ENCODE measurements at regions not wholly inside any gene's neighbourhood (a gene's known extent, or its start where the extent isn't known, plus 50 kb on each side); places are given as distances from the start of the nearest gene placed in this dataset.
"Not testable (repeated sequence)": the region's sequence is repeated elsewhere in the genome, so short reads cannot be mapped to it uniquely, and the experiment has no call there.

DNA sequence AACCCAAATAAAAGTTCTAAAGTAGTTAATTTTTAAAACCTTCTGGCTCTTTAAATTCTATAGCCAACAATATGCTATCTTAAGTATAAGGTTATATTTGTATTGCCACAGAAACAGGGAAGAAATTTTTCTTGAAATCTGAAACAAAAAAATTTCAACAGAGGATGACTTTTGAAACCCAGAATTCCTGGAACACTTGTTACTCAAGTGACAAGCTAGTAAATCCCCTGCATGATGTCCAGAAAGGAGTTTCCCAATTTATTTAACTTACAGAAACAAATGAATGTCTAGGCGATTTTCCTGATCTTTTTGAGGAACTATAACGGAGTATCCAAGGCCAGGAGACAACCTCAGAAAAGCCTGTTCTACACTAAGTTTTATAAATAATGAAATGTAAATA, 69.6 kb downstream of the SLC41A2 start:
- intact Hi-C loops (cut with DNase I), result no loop called here
- Histone ChIP-seq H3K27ac (no peak overlapping the region), H3K36me3 (no peaks in the 10 kb centered on the region), H3K27me3 (no peaks in the 10 kb centered on the region), H3K4me3 (no peak overlapping the region), H3K9me3 (no peaks in the 10 kb centered on the region), H3K4me1 (peaks cover 27 to 36% (median 29%) of the 10 kb centered on the region in 3 donors)
- DNase-seq (no peak), ATAC-seq (no peak), FAIRE-seq (no peak)
- WGBS, 2 donors, result 34 to 40% methylated on average over 2 of the region's 2 CpGs
- TF ChIP-seq CTCF (IDR thresholded peaks at IDR 0.05), result no peak

DNA sequence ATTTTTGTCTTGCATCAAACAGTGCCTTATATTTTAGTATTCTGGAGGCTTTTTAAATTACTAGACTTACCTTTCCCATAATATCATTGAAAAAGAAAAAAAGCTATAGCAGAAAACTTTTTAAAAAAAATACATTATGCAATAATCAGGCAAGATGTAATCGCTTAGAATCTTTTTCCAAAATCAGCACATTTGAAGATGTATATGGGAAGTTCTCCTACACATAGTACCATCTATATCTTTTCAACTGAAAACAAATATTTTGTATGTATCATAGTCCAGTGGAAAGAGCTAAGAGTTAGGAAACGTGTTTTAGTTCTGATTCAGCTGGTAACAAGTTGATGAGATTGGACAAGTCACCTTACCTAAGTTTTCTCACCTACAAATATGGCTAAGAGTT, 70.6 kb downstream of the SLC41A2 start:
- H3K27me3 ChIP-seq, result no peaks in the 10 kb centered on the region
- peaks cover 27 to 36% (median 29%) of the 10 kb centered on the region in 3 donors for H3K4me1 ChIP-seq
- DNase-seq (no peak), ATAC-seq (peak in 1 of 4 donors; percentile 28), FAIRE-seq (no peak)
- H3K36me3 ChIP-seq, result no peaks in the 10 kb centered on the region
- 63 to 69% methylated on average over 2 of the region's 2 CpGs for WGBS, 2 donors
- H3K27ac ChIP-seq, result no peak overlapping the region
- intact Hi-C loops (cut with DNase I), result no loop called here
- no peak overlapping the region for H3K4me3 ChIP-seq
- H3K9me3 ChIP-seq, result no peaks in the 10 kb centered on the region
- TF ChIP-seq CTCF (IDR thresholded peaks at IDR 0.05), result no peak

DNA sequence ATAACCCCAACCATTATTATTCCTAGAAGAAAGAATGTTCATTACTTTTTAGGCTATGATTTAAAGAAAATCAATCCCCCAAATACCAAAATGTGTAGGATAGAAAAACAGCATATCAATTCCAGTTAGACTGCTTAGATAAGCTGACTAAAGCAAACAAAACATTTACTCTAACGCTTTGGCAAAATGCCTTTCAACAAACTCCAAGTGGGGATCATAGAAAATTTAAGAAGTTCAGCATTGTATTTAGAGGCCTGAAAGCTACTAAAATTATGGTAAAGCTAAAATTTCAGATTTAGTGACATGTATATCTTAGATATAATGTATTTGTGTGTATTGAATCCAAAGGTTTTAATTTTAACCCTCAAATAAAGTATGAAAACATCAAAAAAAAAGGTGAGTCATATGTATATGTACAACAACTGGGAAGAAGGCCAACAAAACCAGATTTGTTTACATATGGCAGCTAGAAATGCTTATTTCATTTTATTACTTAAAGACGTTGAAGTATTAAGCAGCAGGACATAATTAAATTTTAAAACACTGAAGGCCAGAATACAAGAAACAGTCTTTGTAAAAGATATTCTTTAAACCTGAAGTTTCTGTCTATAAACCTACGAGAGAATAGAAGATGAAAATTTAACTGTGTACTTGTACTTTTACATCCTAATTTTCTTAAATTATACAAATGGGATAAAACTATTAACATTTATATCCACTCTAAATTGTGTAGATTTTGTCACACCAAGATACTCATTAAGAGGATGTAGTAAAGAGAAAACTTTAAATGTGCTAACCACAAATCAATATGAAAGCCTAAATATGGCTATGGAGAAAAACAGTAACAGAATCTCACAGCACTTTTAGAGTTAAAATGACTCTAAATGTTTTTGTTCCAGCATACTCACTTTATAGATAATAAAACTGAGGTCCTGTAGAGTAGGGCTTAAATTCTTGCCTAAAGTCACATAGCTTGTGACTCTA, 71.4 kb downstream of the SLC41A2 start:
- intact Hi-C loops (cut with DNase I), result no loop called here
- Histone ChIP-seq H3K9me3 (no peaks in the 10 kb centered on the region), H3K27me3 (no peaks in the 10 kb centered on the region), H3K36me3 (no peaks in the 10 kb centered on the region), H3K4me3 (no peak overlapping the region), H3K27ac (peak overlapping the region in 1 of 4 donors; percentile 2), H3K4me1 (peaks cover 27 to 36% (median 29%) of the 10 kb centered on the region in 3 donors)
- DNase-seq (no peak), ATAC-seq (peak in 3 of 4 donors; percentile 58 to 74 (median 59)), FAIRE-seq (no peak)
- 36 to 47% methylated on average over 3 of the region's 3 CpGs for WGBS, 2 donors
- no peak for TF ChIP-seq CTCF (IDR thresholded peaks at IDR 0.05)

DNA sequence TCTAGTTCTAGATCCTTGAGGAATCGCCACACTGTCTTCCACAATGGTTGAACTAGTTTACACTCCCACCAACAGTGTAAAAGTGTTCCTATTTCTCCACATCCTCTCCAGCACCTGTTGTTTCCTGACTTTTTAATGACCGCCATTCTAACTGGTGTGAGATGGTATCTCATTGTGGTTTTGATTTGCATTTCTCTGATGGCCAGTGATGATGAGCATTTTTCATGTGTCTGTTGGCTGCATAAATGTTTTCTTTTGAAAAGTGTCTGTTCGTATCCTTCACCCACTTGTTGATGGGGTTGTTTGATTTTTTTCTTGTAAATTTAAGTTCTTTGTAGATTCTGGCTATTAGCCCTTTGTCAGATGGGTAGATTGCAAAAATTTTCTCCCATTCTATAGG, 79.2 kb downstream of the SLC41A2 start:
- H3K4me3 ChIP-seq, H3K9me3 ChIP-seq, DNase-seq, ATAC-seq, H3K27ac ChIP-seq, FAIRE-seq, H3K36me3 ChIP-seq, H3K4me1 ChIP-seq, H3K27me3 ChIP-seq: not testable (repeated sequence)
- WGBS, 2 donors, result 98 to 100% methylated on average over 1 to 2 of the region's 3 CpGs
- intact Hi-C loops (cut with DNase I), result loop anchor here in 1 of 3 donors (10.0 kb wide), 1 partner anchor 494 kb away; no protein-coding TSS in a partner anchor

- Histone ChIP-seq H3K9me3 (no peaks in the 10 kb centered on the region), H3K4me3 (no peak overlapping the region), H3K4me1 (no peaks in the 10 kb centered on the region), H3K36me3 (no peaks in the 10 kb centered on the region), H3K27ac (no peak overlapping the region), H3K27me3 (no peaks in the 10 kb centered on the region)
- intact Hi-C loops (cut with DNase I), result loop anchor here in 1 of 3 donors (10.0 kb wide), 1 partner anchor 492 kb away; no protein-coding TSS in a partner anchor
- peak in 1 of 6 donors; percentile 23 for DNase-seq
- peak in 3 of 4 donors; percentile 75 to 88 (median 86) for ATAC-seq
- peak in 3 of 4 donors; percentile 34 to 42 (median 35) for TF ChIP-seq CTCF (IDR thresholded peaks at IDR 0.05)
- WGBS, 2 donors, result 75 to 78% methylated on average over 3 of the region's 3 CpGs
- peak; percentile 73 for FAIRE-seq
Measured at GRCh38 chr12:104877103-104877705, 80.9 kb downstream of the SLC41A2 start.

Measured in pancreas (tissue), 10 donors.